ENCODE measurements at regions not wholly inside any gene's neighbourhood (a gene's known extent, or its start where the extent isn't known, plus 50 kb on each side); places are given as distances from the start of the nearest gene placed in this dataset.

GRCh38 chr12:75784591-75784990 is 247.0 kb downstream of the PHLDA1 start:
- WGBS (ENCODE audit: low lambda C conversion rate), result 86% methylated on average over 2 of the region's 2 CpGs
- DNase-seq, result peak; percentile 72
- peak overlapping the region; percentile 19 to 68; a peak in 3 of 4 replicates for H3K27ac ChIP-seq (ENCODE audit: low read depth in 2 of 2, low read length in 1 of 2)
- H3K9me3 ChIP-seq, result no peaks in the 10 kb centered on the region
- no peaks in the 10 kb centered on the region for H3K79me2 ChIP-seq (ENCODE audit: insufficient read depth)
- no peaks in the 10 kb centered on the region for H3K36me3 ChIP-seq (replicated peaks in 1 of 2; ENCODE audit: control insufficient read depth in 1 of 2, insufficient read depth in 2 of 2, low read length in 1 of 2)
- no peak overlapping the region for H3K4me3 ChIP-seq (ENCODE audit: low read depth in 2 of 2, low read length in 1 of 2)
- peaks cover 11 to 24% of the 10 kb centered on the region in 2 experiments; a peak in 2 of 4 replicates for H3K4me1 ChIP-seq (ENCODE audit: control insufficient read depth in 1 of 2, insufficient read depth in 2 of 2, low read depth in 1 of 2, low read length in 1 of 2)
- peak overlapping the region; percentile 36; the same call in 1 of the 2 replicates for H3K4me2 ChIP-seq
- H3F3A ChIP-seq (replicated peaks; ENCODE audit: insufficient read depth), result peaks cover 11% of the 10 kb centered on the region
- H3K9ac ChIP-seq, result no peak overlapping the region
- H3K27me3 ChIP-seq (ENCODE audit: insufficient read depth), result no peaks in the 10 kb centered on the region
- CTCF ChIA-PET, result interaction anchor here (1.0 to 1.6 kb wide), 3 partner anchors 11 to 219 kb away, joined by 3 read pairs; no protein-coding TSS in a partner anchor
- no peaks in the 10 kb centered on the region for H3K9me2 ChIP-seq
- no peaks in the 10 kb centered on the region for H4K20me1 ChIP-seq (ENCODE audit: insufficient read depth)
- no peak overlapping the region for H2AFZ ChIP-seq (ENCODE audit: low read depth)
- POLR2A ChIA-PET, result no interaction called here
- TF ChIP-seq TCF12 (IDR thresholded peaks at IDR 0.05), result peak; percentile 91
- TF ChIP-seq, protein P1, sequence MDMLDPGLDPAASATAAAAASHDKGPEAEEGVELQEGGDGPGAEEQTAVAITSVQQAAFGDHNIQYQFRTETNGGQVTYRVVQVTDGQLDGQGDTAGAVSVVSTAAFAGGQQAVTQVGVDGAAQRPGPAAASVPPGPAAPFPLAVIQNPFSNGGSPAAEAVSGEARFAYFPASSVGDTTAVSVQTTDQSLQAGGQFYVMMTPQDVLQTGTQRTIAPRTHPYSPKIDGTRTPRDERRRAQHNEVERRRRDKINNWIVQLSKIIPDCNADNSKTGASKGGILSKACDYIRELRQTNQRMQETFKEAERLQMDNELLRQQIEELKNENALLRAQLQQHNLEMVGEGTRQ (IDR thresholded peaks at IDR 0.05; ENCODE audit: borderline replicate concordance, low read depth, low read length), result no peak
- TF ChIP-seq POLR2AphosphoS5 (IDR thresholded peaks at IDR 0.05; ENCODE audit: low read depth, low read length), result no peak
- TF ChIP-seq MXI1 (IDR thresholded peaks at IDR 0.05; ENCODE audit: low read depth, low read length), result peak; percentile 62; the same call in 1 of the 2 replicates
- TF ChIP-seq FOXM1 (IDR thresholded peaks at IDR 0.05; ENCODE audit: low read depth), result 0 out of 2 replicates have a peak, but pooled peaks have one; percentile 22
- TF ChIP-seq YY1 (IDR thresholded peaks at IDR 0.05; ENCODE audit: low read depth), result no peak
- peak; percentile 56 to 68; a peak in 3 of 4 replicates for TF ChIP-seq EP300 (IDR thresholded peaks at IDR 0.05; ENCODE audit: borderline replicate concordance in 1 of 2, low read depth in 1 of 2, low read length in 1 of 2)
- TF ChIP-seq ZBTB33 (IDR thresholded peaks at IDR 0.05; ENCODE audit: borderline replicate concordance, low read depth), result no peak
- no peak; the same call in 1 of the 2 replicates for TF ChIP-seq JUND (IDR thresholded peaks at IDR 0.05)
- TF ChIP-seq USF1 (IDR thresholded peaks at IDR 0.05; ENCODE audit: borderline replicate concordance, low read depth), result no peak
- no peak for TF ChIP-seq CTCF (IDR thresholded peaks at IDR 0.05)
- TF ChIP-seq TEAD4 (IDR thresholded peaks at IDR 0.05; ENCODE audit: borderline replicate concordance, insufficient read depth), result peak; percentile 45; the same call in 1 of the 2 replicates
- no peak for TF ChIP-seq REST (IDR thresholded peaks at IDR 0.05; ENCODE audit: low read depth, low read length)
- TF ChIP-seq, protein P2, sequence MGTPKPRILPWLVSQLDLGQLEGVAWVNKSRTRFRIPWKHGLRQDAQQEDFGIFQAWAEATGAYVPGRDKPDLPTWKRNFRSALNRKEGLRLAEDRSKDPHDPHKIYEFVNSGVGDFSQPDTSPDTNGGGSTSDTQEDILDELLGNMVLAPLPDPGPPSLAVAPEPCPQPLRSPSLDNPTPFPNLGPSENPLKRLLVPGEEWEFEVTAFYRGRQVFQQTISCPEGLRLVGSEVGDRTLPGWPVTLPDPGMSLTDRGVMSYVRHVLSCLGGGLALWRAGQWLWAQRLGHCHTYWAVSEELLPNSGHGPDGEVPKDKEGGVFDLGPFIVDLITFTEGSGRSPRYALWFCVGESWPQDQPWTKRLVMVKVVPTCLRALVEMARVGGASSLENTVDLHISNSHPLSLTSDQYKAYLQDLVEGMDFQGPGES (IDR thresholded peaks at IDR 0.05; ENCODE audit: low read depth, low read length), result no peak
- TF ChIP-seq TAF1 (IDR thresholded peaks at IDR 0.05; ENCODE audit: borderline replicate concordance, low read depth, low read length), result no peak
- peak; percentile 94 for TF ChIP-seq GATA2 (CRISPR knock-in tag; IDR thresholded peaks at IDR 0.05)
- peak; percentile 70 for TF ChIP-seq CHD2 (IDR thresholded peaks at IDR 0.05; ENCODE audit: low read length, partially characterized antibody)
- no peak for TF ChIP-seq FOSL2 (IDR thresholded peaks at IDR 0.05; ENCODE audit: borderline replicate concordance, low read depth)
- no peak for TF ChIP-seq ELF1 (IDR thresholded peaks at IDR 0.05)
- peak; percentile 49; the same call in 1 of the 2 replicates for TF ChIP-seq RXRA (IDR thresholded peaks at IDR 0.05; ENCODE audit: borderline replicate concordance, low read depth)
- TF ChIP-seq, protein P3, sequence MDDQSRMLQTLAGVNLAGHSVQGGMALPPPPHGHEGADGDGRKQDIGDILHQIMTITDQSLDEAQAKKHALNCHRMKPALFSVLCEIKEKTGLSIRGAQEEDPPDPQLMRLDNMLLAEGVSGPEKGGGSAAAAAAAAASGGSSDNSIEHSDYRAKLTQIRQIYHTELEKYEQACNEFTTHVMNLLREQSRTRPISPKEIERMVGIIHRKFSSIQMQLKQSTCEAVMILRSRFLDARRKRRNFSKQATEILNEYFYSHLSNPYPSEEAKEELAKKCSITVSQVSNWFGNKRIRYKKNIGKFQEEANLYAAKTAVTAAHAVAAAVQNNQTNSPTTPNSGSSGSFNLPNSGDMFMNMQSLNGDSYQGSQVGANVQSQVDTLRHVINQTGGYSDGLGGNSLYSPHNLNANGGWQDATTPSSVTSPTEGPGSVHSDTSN (IDR thresholded peaks at IDR 0.05), result peak; percentile 63
- peak; percentile 78 for TF ChIP-seq RCOR1 (IDR thresholded peaks at IDR 0.05; ENCODE audit: low read length)
